SK-N-SH (cell line): ENCODE measurements at regions not wholly inside any gene's neighbourhood (a gene's known extent, or its start where the extent isn't known, plus 50 kb on each side); places are given as distances from the start of the nearest gene placed in this dataset.

ENCODE experiments used
- CTCF ChIA-PET: fragments of 300-600, 350-600 bp; formaldehyde crosslinking; extraction: SDS; loops from one replicate; lab custom pipeline; 2021; lab: Yijun Ruan, JAX
- POLR2A ChIA-PET: fragments of 350-600 bp; sonication (Branson Sonifier 250); formaldehyde crosslinking; extraction: SDS; loops from one replicate; lab custom pipeline; 2020; ENCODE audit warnings: antibody characterized with exemption, inconsistent platforms; lab: Yijun Ruan, JAX
- DNase-seq: peaks from one replicate; pipeline ENCODE4 v3.0.0; 2012
- H2AFZ ChIP-seq: fragments of 200-600 bp; sonication (generic); 2 replicates; pipeline ENCODE4 v1.8.1; 2016; ENCODE audit warnings: antibody characterized with exemption, mild to moderate bottlenecking, low read depth
- H3F3A ChIP-seq: fragments of 200-600 bp; sonication (generic); replicated peaks from 2 replicates; pipeline ENCODE3; 2016; ENCODE audit warnings: antibody characterized with exemption, mild to moderate bottlenecking; ENCODE audit not compliant: insufficient read depth
- H3K27ac ChIP-seq, 2 experiments: fragments of 200-500 bp in 1 of 2; fragments of 200-600 bp in 1 of 2; sonication (Bioruptor generic) in 1 of 2; sonication (generic), shearing (Covaris generic) in 1 of 2; 2 replicates each; pipeline versions ENCODE4 v1.5.1 to v1.6.1; 2014 to 2016; ENCODE audit warnings: low read depth in 2 of 2, inconsistent platforms in 1 of 2, low read length in 1 of 2, mild to moderate bottlenecking in 1 of 2, mixed read lengths in 1 of 2
- H3K27me3 ChIP-seq: fragments of 200-600 bp; sonication (generic), shearing (Covaris generic); 2 replicates; pipeline ENCODE4 v1.6.1; 2016; ENCODE audit warnings: mixed run types; ENCODE audit not compliant: insufficient read depth
- H3K36me3 ChIP-seq, 2 experiments: fragments of 200-500 bp in 1 of 2; fragments of 200-600 bp in 1 of 2; sonication (Bioruptor generic) in 1 of 2; sonication (generic) in 1 of 2; replicated peaks in 1 of 2; 2 replicates each; pipeline versions ENCODE3 to v1.5.1; 2014 to 2016; ENCODE audit warnings: low read length in 1 of 2, mild to moderate bottlenecking in 1 of 2; ENCODE audit not compliant: insufficient read depth in 2 of 2, control insufficient read depth in 1 of 2
- H3K4me1 ChIP-seq, 2 experiments: fragments of 200-500 bp in 1 of 2; fragments of 200-600 bp in 1 of 2; sonication (Bioruptor generic) in 1 of 2; sonication (generic), shearing (Covaris generic) in 1 of 2; 2 replicates each; pipeline versions ENCODE4 v1.5.1 to v1.6.1; 2014 to 2016; ENCODE audit warnings: low read depth in 1 of 2, low read length in 1 of 2, mixed run types in 1 of 2; ENCODE audit not compliant: insufficient read depth in 2 of 2, control insufficient read depth in 1 of 2
- H3K4me2 ChIP-seq: fragments of 200-600 bp; sonication (generic), shearing (Covaris generic); 2 replicates; pipeline ENCODE4 v1.6.1; 2017; ENCODE audit warnings: mixed run types
- H3K4me3 ChIP-seq, 2 experiments: fragments of 200-500 bp in 1 of 2; fragments of 200-600 bp in 1 of 2; sonication (Bioruptor generic) in 1 of 2; sonication (generic), shearing (Covaris generic) in 1 of 2; 2 replicates each; pipeline versions ENCODE4 v1.5.1 to v1.8.1; 2014 to 2016; ENCODE audit warnings: low read depth in 2 of 2, inconsistent platforms in 1 of 2, low read length in 1 of 2, mild to moderate bottlenecking in 1 of 2, mixed read lengths in 1 of 2, moderate library complexity in 1 of 2
- H3K79me2 ChIP-seq: fragments of 200-600 bp; sonication (generic); 2 replicates; pipeline ENCODE4 v1.8.1; 2017; ENCODE audit warnings: mild to moderate bottlenecking; ENCODE audit not compliant: insufficient read depth
- H3K9ac ChIP-seq: fragments of 200-600 bp; sonication (generic); 2 replicates; pipeline ENCODE4 v1.6.1; 2017; ENCODE audit warnings: mixed run types
- H3K9me2 ChIP-seq: fragments of 200-600 bp; sonication (generic); 2 replicates; pipeline ENCODE4 v1.6.1; 2017; ENCODE audit warnings: mixed run types
- H3K9me3 ChIP-seq: fragments of 200-600 bp; sonication (generic); 2 replicates; pipeline ENCODE4 v1.6.1; 2017; ENCODE audit warnings: mixed run types, mild to moderate bottlenecking, moderate library complexity
- H4K20me1 ChIP-seq: fragments of 200-600 bp; sonication (generic); 2 replicates; pipeline ENCODE4 v1.6.1; 2017; ENCODE audit warnings: mild to moderate bottlenecking, mixed run types; ENCODE audit not compliant: insufficient read depth
- CTCF ChIP-seq: fragments of 200-600 bp; sonication (generic); IDR thresholded peaks from 2 replicates; pipeline ENCODE4 v1.6.1; 2017; ENCODE audit warnings: antibody characterized with exemption, mild to moderate bottlenecking, moderate library complexity
- ELF1 ChIP-seq: IDR thresholded peaks from 2 replicates; pipeline ENCODE4 v1.4.0; 2012
- FOSL2 ChIP-seq: IDR thresholded peaks from 2 replicates; pipeline ENCODE4 v1.4.0; 2012; ENCODE audit warnings: low read depth, mild to moderate bottlenecking, moderate library complexity, borderline replicate concordance
- FOXM1 ChIP-seq: IDR thresholded peaks from 2 replicates; pipeline ENCODE4 v1.4.0; 2012; ENCODE audit warnings: low read depth, mild to moderate bottlenecking
- GABPA ChIP-seq: IDR thresholded peaks from 2 replicates; pipeline ENCODE4 v1.4.0; 2012; ENCODE audit warnings: low read depth, mild to moderate bottlenecking
- GATA2 ChIP-seq: sonication (generic); formaldehyde crosslinking; IDR thresholded peaks from 2 replicates; pipeline ENCODE4 v1.5.0; 2020; ENCODE audit warnings: mild to moderate bottlenecking, missing genetic modification reagents
- JUND ChIP-seq: IDR thresholded peaks from 2 replicates; pipeline ENCODE4 v1.4.0; 2012
- MAX ChIP-seq: IDR thresholded peaks from 2 replicates; pipeline ENCODE4 v1.4.0; 2012; ENCODE audit warnings: low read depth
- NRF1 ChIP-seq: IDR thresholded peaks from 2 replicates; pipeline ENCODE4 v1.6.1; 2012; ENCODE audit warnings: low read depth, mild to moderate bottlenecking, low read length
- POLR2AphosphoS5 ChIP-seq: IDR thresholded peaks from 2 replicates; pipeline ENCODE4 v1.6.1; 2012; ENCODE audit warnings: low read depth, low read length
- TCF12 ChIP-seq: IDR thresholded peaks from 2 replicates; pipeline ENCODE4 v1.4.0; 2012
- TEAD4 ChIP-seq: IDR thresholded peaks from 2 replicates; pipeline ENCODE4 v1.4.0; 2012; ENCODE audit warnings: mild to moderate bottlenecking, borderline replicate concordance; ENCODE audit not compliant: insufficient read depth
- YY1 ChIP-seq: IDR thresholded peaks from 2 replicates; pipeline ENCODE4 v1.4.0; 2012; ENCODE audit warnings: low read depth, mild to moderate bottlenecking
- WGBS: methylation state at CpG from one replicate; pipeline ENCODE4 v1.1.6; 2017; ENCODE audit warnings: low lambda C conversion rate; 5-methylcytosine and 5-hydroxymethylcytosine counted together

GRCh38 chr2:39855856-39856255 lies 76.8 kb upstream of the THUMPD2 start:
- Histone ChIP-seq H3F3A (no peaks in the 10 kb centered on the region), H4K20me1 (no peaks in the 10 kb centered on the region), H3K4me2 (no peak overlapping the region), H3K9me2 (no peaks in the 10 kb centered on the region), H3K9ac (no peak overlapping the region), H3K27me3 (no peaks in the 10 kb centered on the region), H3K27ac (no peak overlapping the region), H3K4me3 (no peak overlapping the region), H2AFZ (no peak overlapping the region), H3K9me3 (no peaks in the 10 kb centered on the region), H3K4me1 (peaks cover 0 to 4% of the 10 kb centered on the region in 2 experiments; a peak in 2 of 4 replicates), H3K79me2 (no peaks in the 10 kb centered on the region), H3K36me3 (no peaks in the 10 kb centered on the region)
- CTCF ChIA-PET = no interaction called here
- 77% methylated on average over 3 of the region's 3 CpGs for WGBS
- TF ChIP-seq TCF12 (no peak), GATA2 (CRISPR knock-in tag) (no peak), NRF1 (no peak), FOXM1 (no peak), JUND (no peak), GABPA (no peak), CTCF (no peak)
- DNase-seq = no peak
- POLR2A ChIA-PET = no interaction called here

- H2AFZ ChIP-seq = no peak overlapping the region
- no peak for DNase-seq
- H3K9ac ChIP-seq = no peak overlapping the region
- POLR2A ChIA-PET = no interaction called here
- no peaks in the 10 kb centered on the region for H3K27me3 ChIP-seq
- WGBS = 53% methylated on average over 5 of the region's 5 CpGs
- no peaks in the 10 kb centered on the region for H3K36me3 ChIP-seq
- CTCF ChIA-PET = interaction anchor here (1.1 kb wide), 1 partner anchor 17 kb away, joined by 3 read pairs; no protein-coding TSS in a partner anchor
- H3K79me2 ChIP-seq = no peaks in the 10 kb centered on the region
- peaks cover 0 to 4% of the 10 kb centered on the region in 2 experiments; a peak in 2 of 4 replicates for H3K4me1 ChIP-seq
- no peak overlapping the region for H3K4me3 ChIP-seq
- H4K20me1 ChIP-seq = no peaks in the 10 kb centered on the region
- H3K9me3 ChIP-seq = no peaks in the 10 kb centered on the region
- no peak overlapping the region for H3K4me2 ChIP-seq
- no peaks in the 10 kb centered on the region for H3K9me2 ChIP-seq
- no peak for TF ChIP-seq GABPA
- TF ChIP-seq MAX = no peak
- no peak for TF ChIP-seq POLR2AphosphoS5
- no peak for TF ChIP-seq TEAD4
- no peak for TF ChIP-seq FOSL2
- no peaks in the 10 kb centered on the region for H3F3A ChIP-seq
- no peak overlapping the region for H3K27ac ChIP-seq
Observed at GRCh38 chr2:39854771-39855170, 75.7 kb upstream of the THUMPD2 start.

GRCh38 chr2:39852831-39853230 lies 73.8 kb upstream of the THUMPD2 start:
- Histone ChIP-seq H3K9me2 (no peaks in the 10 kb centered on the region), H3K27me3 (no peaks in the 10 kb centered on the region), H4K20me1 (no peaks in the 10 kb centered on the region), H3K4me2 (no peak overlapping the region), H3K4me3 (no peak overlapping the region), H3K27ac (no peak overlapping the region), H3K4me1 (peaks cover 0 to 4% of the 10 kb centered on the region in 2 experiments; a peak in 2 of 4 replicates), H3K9ac (no peak overlapping the region), H2AFZ (no peak overlapping the region), H3K9me3 (no peaks in the 10 kb centered on the region), H3K36me3 (no peaks in the 10 kb centered on the region), H3K79me2 (no peaks in the 10 kb centered on the region), H3F3A (no peaks in the 10 kb centered on the region)
- no peak for TF ChIP-seq ELF1
- no peak for TF ChIP-seq YY1
- ChIA-PET POLR2A (no interaction called here), CTCF (interaction anchor here (0.6 to 1.5 kb wide), 3 partner anchors 20 to 1846 kb away, joined by 3 to 4 read pairs (median 3); no protein-coding TSS in a partner anchor)
- 49% methylated on average over 1 of the region's 1 CpG for whole genome bisulfite sequencing
- no peak for DNase-seq
